GM23338 (cell line): ENCODE measurements at regions not wholly inside any gene's neighbourhood (a gene's known extent, or its start where the extent isn't known, plus 50 kb on each side); places are given as distances from the start of the nearest gene placed in this dataset.

Experiments
- ATAC-seq: fragments of 200-7000 bp; cut with Tn5 transposase; 3 replicates; pipeline ENCODE4 v1.9.1; 2020
- DNase-seq: peaks from one replicate; pipeline ENCODE4 v3.0.0-alpha.2; 2015; ENCODE audit warnings: low spot score
- H2AFZ ChIP-seq: fragments of 200-600 bp; sonication (generic); 2 replicates; pipeline ENCODE4 v1.8.0; 2016; ENCODE audit warnings: antibody characterized with exemption, mild to moderate bottlenecking, moderate library complexity
- H3F3A ChIP-seq: fragments of 200-600 bp; sonication (generic); replicated peaks from 2 replicates; pipeline ENCODE4 v1.8.0; 2017; ENCODE audit warnings: antibody characterized with exemption, mixed run types, low read depth
- H3K27ac ChIP-seq: fragments of 200-600 bp; sonication (generic); 2 replicates; pipeline ENCODE4 v1.6.1; 2016; ENCODE audit warnings: low read depth
- H3K27me3 ChIP-seq: fragments of 200-600 bp; sonication (generic); 2 replicates; pipeline ENCODE4 v1.8.0; 2016; ENCODE audit warnings: mild to moderate bottlenecking, mixed run types, moderate library complexity; ENCODE audit not compliant: insufficient read depth
- H3K36me3 ChIP-seq: fragments of 200-600 bp; sonication (generic); 2 replicates; pipeline ENCODE4 v1.8.0; 2016; ENCODE audit warnings: mild to moderate bottlenecking; ENCODE audit not compliant: insufficient read depth
- H3K4me1 ChIP-seq: fragments of 200-600 bp; sonication (generic); 2 replicates; pipeline ENCODE4 v1.8.0; 2016; ENCODE audit warnings: mild to moderate bottlenecking, moderate library complexity; ENCODE audit not compliant: insufficient read depth
- H3K4me2 ChIP-seq: fragments of 200-600 bp; sonication (generic); 2 replicates; pipeline ENCODE4 v1.7.1; 2017; ENCODE audit warnings: mixed run types
- H3K4me3 ChIP-seq: fragments of 200-600 bp; sonication (generic); 2 replicates; pipeline ENCODE4 v1.6.1; 2016; ENCODE audit warnings: mixed run types
- H3K79me2 ChIP-seq: fragments of 200-600 bp; sonication (generic); replicated peaks from 2 replicates; pipeline ENCODE4 v1.8.0; 2017; ENCODE audit warnings: mild to moderate bottlenecking; ENCODE audit not compliant: insufficient read depth
- H3K9me2 ChIP-seq: fragments of 200-600 bp; sonication (generic); 2 replicates; pipeline ENCODE4 v1.8.0; 2017; ENCODE audit not compliant: insufficient read depth
- H4K20me1 ChIP-seq: fragments of 200-600 bp; sonication (generic); replicated peaks from 2 replicates; pipeline ENCODE4 v1.8.0; 2017; ENCODE audit warnings: mild to moderate bottlenecking; ENCODE audit not compliant: insufficient read depth
- H3K27ac Mint-ChIP-seq: 2 replicates; pipeline ENCODE4 v1.8.0; 2020; ENCODE audit warnings: inconsistent platforms, mild to moderate bottlenecking, moderate library complexity, mixed read lengths
- H3K27me3 Mint-ChIP-seq: 3 replicates; pipeline ENCODE4 v1.8.0; 2022; ENCODE audit warnings: low read depth, mild to moderate bottlenecking, moderate library complexity, mixed read lengths, inconsistent platforms; ENCODE audit not compliant: insufficient read depth, poor library complexity
- H3K36me3 Mint-ChIP-seq: 3 replicates; pipeline ENCODE4 v1.8.0; 2021; ENCODE audit warnings: low read depth, mild to moderate bottlenecking, inconsistent platforms, moderate library complexity, mixed read lengths
- H3K4me1 Mint-ChIP-seq: 3 replicates; pipeline ENCODE4 v1.8.0; 2020; ENCODE audit warnings: mild to moderate bottlenecking, inconsistent platforms, mixed read lengths
- H3K4me3 Mint-ChIP-seq: 3 replicates; pipeline ENCODE4 v1.8.0; 2021; ENCODE audit warnings: moderate library complexity, mild to moderate bottlenecking, inconsistent platforms, mixed read lengths
- H3K9me3 Mint-ChIP-seq: 3 replicates; pipeline ENCODE4 v1.8.0; 2020; ENCODE audit warnings: moderate library complexity, mild to moderate bottlenecking, inconsistent platforms, mixed read lengths
- CREB1 ChIP-seq: fragments of 250-450 bp; sonication (Bioruptor Pico); IDR thresholded peaks from 2 replicates; pipeline ENCODE4 v1.5.0; 2020; ENCODE audit warnings: low read depth, mild to moderate bottlenecking, moderate library complexity
- EZH2 ChIP-seq: fragments of 200-600 bp; sonication (generic); IDR thresholded peaks from one replicate; pipeline ENCODE4 v1.8.0; 2017; ENCODE audit warnings: antibody characterized with exemption, mild to moderate bottlenecking, low read depth; ENCODE audit not compliant: unreplicated experiment
- EZH2phosphoT487 ChIP-seq: fragments of 200-600 bp; sonication (generic); IDR thresholded peaks from one replicate; pipeline ENCODE4 v1.8.1; 2018; ENCODE audit warnings: antibody characterized with exemption; ENCODE audit not compliant: unreplicated experiment
- JUNB ChIP-seq: IDR thresholded peaks from one replicate; pipeline ENCODE4 v1.6.1; 2016; ENCODE audit warnings: antibody characterized with exemption; ENCODE audit not compliant: unreplicated experiment
- NANOG ChIP-seq: IDR thresholded peaks from 2 replicates; pipeline ENCODE4 v1.6.1; 2016; ENCODE audit warnings: antibody characterized with exemption, borderline replicate concordance
- POLR2AphosphoS5 ChIP-seq: IDR thresholded peaks from 2 replicates; pipeline ENCODE4 v1.6.1; 2016; ENCODE audit warnings: antibody characterized with exemption, low read depth
- STAT1 ChIP-seq: IDR thresholded peaks from one replicate; pipeline ENCODE4 v1.6.1; 2016; ENCODE audit warnings: antibody characterized with exemption; ENCODE audit not compliant: unreplicated experiment
- ZNF114 ChIP-seq: fragments of 250-450 bp; sonication (Bioruptor Pico); IDR thresholded peaks from 2 replicates; pipeline ENCODE4 v1.5.0; 2020; ENCODE audit warnings: mild to moderate bottlenecking, moderate library complexity
- ZNF331 ChIP-seq: fragments of 250-450 bp; sonication (Bioruptor Pico); IDR thresholded peaks from 2 replicates; pipeline ENCODE4 v1.5.0; 2020; ENCODE audit warnings: low read depth, mild to moderate bottlenecking, moderate library complexity
- TF ChIP-seq, protein P1 (sequence below), 2 experiments: fragments of 200-600 bp in 1 of 2; sonication (generic) in 1 of 2; conservative IDR thresholded peaks; 2 replicates each; pipeline versions ENCODE4 v1.5.1 to v1.6.1; 2016 to 2017; ENCODE audit warnings: antibody characterized with exemption in 2 of 2, low read depth in 2 of 2, mild to moderate bottlenecking in 2 of 2, moderate library complexity in 1 of 2
- TF ChIP-seq, protein P2 (sequence below): IDR thresholded peaks from 2 replicates; pipeline ENCODE4 v1.6.1; 2016; ENCODE audit warnings: antibody characterized with exemption
- TF ChIP-seq, protein P3 (sequence below): fragments of 250-450 bp; sonication (Bioruptor Pico); IDR thresholded peaks from 2 replicates; pipeline ENCODE4 v1.5.0; 2020; ENCODE audit warnings: mild to moderate bottlenecking, moderate library complexity

DNA sequence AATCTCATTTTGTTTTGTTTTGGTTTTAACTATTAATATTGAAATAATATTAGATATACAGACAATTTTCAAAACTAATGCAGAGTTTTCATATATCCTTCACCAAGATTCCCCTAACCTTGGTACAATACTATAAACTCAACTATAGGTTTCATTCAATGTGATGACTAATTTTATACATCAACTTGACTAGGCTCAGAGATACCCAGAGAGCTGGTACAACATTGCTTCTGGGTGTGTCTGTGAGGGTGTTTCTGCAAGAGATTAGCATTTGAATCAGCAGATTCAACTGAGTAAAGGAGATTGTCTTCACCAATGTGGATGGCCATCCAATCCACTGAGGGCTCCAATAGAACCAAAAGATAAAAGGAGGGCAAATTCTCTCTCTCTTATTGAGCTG is 221.3 kb upstream of the CRIM1 start (continued):
- TF ChIP-seq, protein P1, sequence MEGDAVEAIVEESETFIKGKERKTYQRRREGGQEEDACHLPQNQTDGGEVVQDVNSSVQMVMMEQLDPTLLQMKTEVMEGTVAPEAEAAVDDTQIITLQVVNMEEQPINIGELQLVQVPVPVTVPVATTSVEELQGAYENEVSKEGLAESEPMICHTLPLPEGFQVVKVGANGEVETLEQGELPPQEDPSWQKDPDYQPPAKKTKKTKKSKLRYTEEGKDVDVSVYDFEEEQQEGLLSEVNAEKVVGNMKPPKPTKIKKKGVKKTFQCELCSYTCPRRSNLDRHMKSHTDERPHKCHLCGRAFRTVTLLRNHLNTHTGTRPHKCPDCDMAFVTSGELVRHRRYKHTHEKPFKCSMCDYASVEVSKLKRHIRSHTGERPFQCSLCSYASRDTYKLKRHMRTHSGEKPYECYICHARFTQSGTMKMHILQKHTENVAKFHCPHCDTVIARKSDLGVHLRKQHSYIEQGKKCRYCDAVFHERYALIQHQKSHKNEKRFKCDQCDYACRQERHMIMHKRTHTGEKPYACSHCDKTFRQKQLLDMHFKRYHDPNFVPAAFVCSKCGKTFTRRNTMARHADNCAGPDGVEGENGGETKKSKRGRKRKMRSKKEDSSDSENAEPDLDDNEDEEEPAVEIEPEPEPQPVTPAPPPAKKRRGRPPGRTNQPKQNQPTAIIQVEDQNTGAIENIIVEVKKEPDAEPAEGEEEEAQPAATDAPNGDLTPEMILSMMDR (conservative IDR thresholded peaks at IDR 0.05; ENCODE audit: low read depth in 2 of 2): no peak
- TF ChIP-seq ZNF331 (no peak), JUNB (no peak), STAT1 (no peak), ZNF114 (CRISPR knock-in tag) (no peak), EZH2 (no peak), CREB1 (CRISPR knock-in tag) (no peak), EZH2phosphoT487 (no peak)
- TF ChIP-seq, protein P2, sequence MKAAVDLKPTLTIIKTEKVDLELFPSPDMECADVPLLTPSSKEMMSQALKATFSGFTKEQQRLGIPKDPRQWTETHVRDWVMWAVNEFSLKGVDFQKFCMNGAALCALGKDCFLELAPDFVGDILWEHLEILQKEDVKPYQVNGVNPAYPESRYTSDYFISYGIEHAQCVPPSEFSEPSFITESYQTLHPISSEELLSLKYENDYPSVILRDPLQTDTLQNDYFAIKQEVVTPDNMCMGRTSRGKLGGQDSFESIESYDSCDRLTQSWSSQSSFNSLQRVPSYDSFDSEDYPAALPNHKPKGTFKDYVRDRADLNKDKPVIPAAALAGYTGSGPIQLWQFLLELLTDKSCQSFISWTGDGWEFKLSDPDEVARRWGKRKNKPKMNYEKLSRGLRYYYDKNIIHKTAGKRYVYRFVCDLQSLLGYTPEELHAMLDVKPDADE: no peak

DNA sequence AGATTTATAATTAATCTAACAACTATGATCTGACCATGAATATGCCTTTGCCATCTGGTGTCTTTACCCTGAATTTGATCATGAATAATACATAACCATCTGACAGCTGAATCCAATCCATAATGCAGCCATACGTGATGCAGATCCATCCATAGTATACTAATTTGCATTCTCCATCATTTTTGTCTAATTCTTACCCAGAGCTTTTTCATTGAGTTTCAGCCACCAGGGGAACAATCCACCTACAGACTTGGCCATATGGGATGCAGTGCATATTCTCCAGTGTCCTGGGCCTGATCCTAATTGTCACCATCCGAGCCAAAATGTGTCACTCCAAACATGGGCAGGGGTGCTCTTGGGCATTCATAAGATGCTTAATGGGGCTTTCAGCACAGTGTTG is 227.2 kb upstream of the CRIM1 start:
- H3K27ac ChIP-seq: no peak overlapping the region
- Mint-ChIP-seq H3K27ac (no peak overlapping the region), H3K9me3 (no peaks in the 10 kb centered on the region), H3K4me3 (no peak overlapping the region), H3K36me3 (no peaks in the 10 kb centered on the region), H3K27me3 (peaks cover 2% of the 10 kb centered on the region), H3K4me1 (no peaks in the 10 kb centered on the region)
- H3K4me2 ChIP-seq: no peak overlapping the region
- no peaks in the 10 kb centered on the region for H3K4me1 ChIP-seq
- H3F3A ChIP-seq: no peaks in the 10 kb centered on the region
- no peaks in the 10 kb centered on the region for H4K20me1 ChIP-seq
- no peak for ATAC-seq
- H3K4me3 ChIP-seq: no peak overlapping the region
- H3K79me2 ChIP-seq: no peaks in the 10 kb centered on the region
- no peaks in the 10 kb centered on the region for H3K27me3 ChIP-seq
- H2AFZ ChIP-seq: no peak overlapping the region
- DNase-seq: no peak
- H3K36me3 ChIP-seq: no peaks in the 10 kb centered on the region
- no peaks in the 10 kb centered on the region for H3K9me2 ChIP-seq
- TF ChIP-seq STAT1 (no peak), ZNF114 (CRISPR knock-in tag) (no peak), CREB1 (CRISPR knock-in tag) (no peak), EZH2 (no peak), JUNB (no peak), NANOG (no peak), EZH2phosphoT487 (no peak), POLR2AphosphoS5 (no peak)
- TF ChIP-seq, protein P1 (conservative IDR thresholded peaks at IDR 0.05; ENCODE audit: low read depth in 2 of 2): no peak
- TF ChIP-seq, protein P2: no peak
- TF ChIP-seq, protein P3, sequence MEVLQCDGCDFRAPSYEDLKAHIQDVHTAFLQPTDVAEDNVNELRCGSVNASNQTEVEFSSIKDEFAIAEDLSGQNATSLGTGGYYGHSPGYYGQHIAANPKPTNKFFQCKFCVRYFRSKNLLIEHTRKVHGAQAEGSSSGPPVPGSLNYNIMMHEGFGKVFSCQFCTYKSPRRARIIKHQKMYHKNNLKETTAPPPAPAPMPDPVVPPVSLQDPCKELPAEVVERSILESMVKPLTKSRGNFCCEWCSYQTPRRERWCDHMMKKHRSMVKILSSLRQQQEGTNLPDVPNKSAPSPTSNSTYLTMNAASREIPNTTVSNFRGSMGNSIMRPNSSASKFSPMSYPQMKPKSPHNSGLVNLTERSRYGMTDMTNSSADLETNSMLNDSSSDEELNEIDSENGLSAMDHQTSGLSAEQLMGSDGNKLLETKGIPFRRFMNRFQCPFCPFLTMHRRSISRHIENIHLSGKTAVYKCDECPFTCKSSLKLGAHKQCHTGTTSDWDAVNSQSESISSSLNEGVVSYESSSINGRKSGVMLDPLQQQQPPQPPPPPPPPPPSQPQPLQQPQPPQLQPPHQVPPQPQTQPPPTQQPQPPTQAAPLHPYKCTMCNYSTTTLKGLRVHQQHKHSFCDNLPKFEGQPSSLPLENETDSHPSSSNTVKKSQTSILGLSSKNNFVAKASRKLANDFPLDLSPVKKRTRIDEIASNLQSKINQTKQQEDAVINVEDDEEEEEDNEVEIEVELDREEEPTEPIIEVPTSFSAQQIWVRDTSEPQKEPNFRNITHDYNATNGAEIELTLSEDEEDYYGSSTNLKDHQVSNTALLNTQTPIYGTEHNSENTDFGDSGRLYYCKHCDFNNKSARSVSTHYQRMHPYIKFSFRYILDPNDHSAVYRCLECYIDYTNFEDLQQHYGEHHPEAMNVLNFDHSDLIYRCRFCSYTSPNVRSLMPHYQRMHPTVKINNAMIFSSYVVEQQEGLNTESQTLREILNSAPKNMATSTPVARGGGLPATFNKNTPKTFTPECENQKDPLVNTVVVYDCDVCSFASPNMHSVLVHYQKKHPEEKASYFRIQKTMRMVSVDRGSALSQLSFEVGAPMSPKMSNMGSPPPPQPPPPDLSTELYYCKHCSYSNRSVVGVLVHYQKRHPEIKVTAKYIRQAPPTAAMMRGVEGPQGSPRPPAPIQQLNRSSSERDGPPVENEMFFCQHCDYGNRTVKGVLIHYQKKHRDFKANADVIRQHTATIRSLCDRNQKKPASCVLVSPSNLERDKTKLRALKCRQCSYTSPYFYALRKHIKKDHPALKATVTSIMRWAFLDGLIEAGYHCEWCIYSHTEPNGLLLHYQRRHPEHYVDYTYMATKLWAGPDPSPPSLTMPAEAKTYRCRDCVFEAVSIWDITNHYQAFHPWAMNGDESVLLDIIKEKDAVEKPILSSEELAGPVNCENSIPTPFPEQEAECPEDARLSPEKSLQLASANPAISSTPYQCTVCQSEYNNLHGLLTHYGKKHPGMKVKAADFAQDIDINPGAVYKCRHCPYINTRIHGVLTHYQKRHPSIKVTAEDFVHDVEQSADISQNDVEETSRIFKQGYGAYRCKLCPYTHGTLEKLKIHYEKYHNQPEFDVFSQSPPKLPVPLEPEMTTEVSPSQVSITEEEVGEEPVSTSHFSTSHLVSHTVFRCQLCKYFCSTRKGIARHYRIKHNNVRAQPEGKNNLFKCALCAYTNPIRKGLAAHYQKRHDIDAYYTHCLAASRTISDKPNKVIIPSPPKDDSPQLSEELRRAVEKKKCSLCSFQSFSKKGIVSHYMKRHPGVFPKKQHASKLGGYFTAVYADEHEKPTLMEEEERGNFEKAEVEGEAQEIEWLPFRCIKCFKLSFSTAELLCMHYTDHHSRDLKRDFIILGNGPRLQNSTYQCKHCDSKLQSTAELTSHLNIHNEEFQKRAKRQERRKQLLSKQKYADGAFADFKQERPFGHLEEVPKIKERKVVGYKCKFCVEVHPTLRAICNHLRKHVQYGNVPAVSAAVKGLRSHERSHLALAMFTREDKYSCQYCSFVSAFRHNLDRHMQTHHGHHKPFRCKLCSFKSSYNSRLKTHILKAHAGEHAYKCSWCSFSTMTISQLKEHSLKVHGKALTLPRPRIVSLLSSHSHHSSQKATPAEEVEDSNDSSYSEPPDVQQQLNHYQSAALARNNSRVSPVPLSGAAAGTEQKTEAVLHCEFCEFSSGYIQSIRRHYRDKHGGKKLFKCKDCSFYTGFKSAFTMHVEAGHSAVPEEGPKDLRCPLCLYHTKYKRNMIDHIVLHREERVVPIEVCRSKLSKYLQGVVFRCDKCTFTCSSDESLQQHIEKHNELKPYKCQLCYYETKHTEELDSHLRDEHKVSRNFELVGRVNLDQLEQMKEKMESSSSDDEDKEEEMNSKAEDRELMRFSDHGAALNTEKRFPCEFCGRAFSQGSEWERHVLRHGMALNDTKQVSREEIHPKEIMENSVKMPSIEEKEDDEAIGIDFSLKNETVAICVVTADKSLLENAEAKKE: no peak
